MM.1S (cell line): ENCODE measurements at regions not wholly inside any gene's neighbourhood (a gene's known extent, or its start where the extent isn't known, plus 50 kb on each side); places are given as distances from the start of the nearest gene placed in this dataset.

ENCODE experiments used
- DNase-seq: peaks from one replicate; pipeline ENCODE4 v3.0.0-alpha.2; 2015
- H2AFZ ChIP-seq: fragments of 300-600 bp; sonication (generic); 2 replicates; pipeline ENCODE4 v1.6.0; 2016; ENCODE audit warnings: antibody characterized with exemption, low read length
- H3F3A ChIP-seq: fragments of 300-600 bp; sonication (generic); 2 replicates; pipeline ENCODE4 v1.6.1; 2016; ENCODE audit warnings: mild to moderate bottlenecking, antibody characterized with exemption, low read length, moderate library complexity, mixed read lengths; ENCODE audit not compliant: insufficient read depth
- H3K27ac ChIP-seq: fragments of 300-600 bp; sonication (generic); 2 replicates; pipeline ENCODE4 v1.5.1; 2016; ENCODE audit warnings: mild to moderate bottlenecking, low read length
- H3K27me3 ChIP-seq: fragments of 300-600 bp; sonication (generic); replicated peaks from 2 replicates; pipeline ENCODE4 v1.6.0; 2016; ENCODE audit warnings: low read length; ENCODE audit not compliant: insufficient read depth
- H3K36me3 ChIP-seq: fragments of 300-600 bp; sonication (generic); replicated peaks from 2 replicates; pipeline ENCODE4 v1.6.1; 2016; ENCODE audit warnings: mild to moderate bottlenecking, low read length, mixed read lengths; ENCODE audit not compliant: insufficient read depth
- H3K4me1 ChIP-seq: fragments of 300-600 bp; sonication (generic); 2 replicates; pipeline ENCODE4 v1.6.1; 2016; ENCODE audit warnings: low read length, mixed read lengths
- H3K4me2 ChIP-seq: fragments of 300-600 bp; sonication (generic); 2 replicates; pipeline ENCODE4 v1.6.0; 2016; ENCODE audit warnings: low read depth, low read length
- H3K4me3 ChIP-seq: fragments of 300-600 bp; sonication (generic); 2 replicates; pipeline ENCODE4 v1.5.1; 2016; ENCODE audit warnings: low read length, mixed read lengths
- H3K79me2 ChIP-seq: fragments of 300-600 bp; sonication (generic); 2 replicates; pipeline ENCODE4 v1.6.1; 2016; ENCODE audit warnings: mixed run types, low read length, mixed read lengths
- H3K9ac ChIP-seq: fragments of 300-600 bp; sonication (generic); 2 replicates; pipeline ENCODE4 v1.6.1; 2016; ENCODE audit warnings: low read length, mixed read lengths
- H3K9me2 ChIP-seq: fragments of 300-600 bp; sonication (generic); replicated peaks from 2 replicates; pipeline ENCODE4 v1.6.1; 2016; ENCODE audit warnings: mild to moderate bottlenecking, low read length, mixed read lengths; ENCODE audit not compliant: insufficient read depth
- H3K9me3 ChIP-seq: fragments of 300-600 bp; sonication (generic); replicated peaks from 2 replicates; pipeline ENCODE4 v1.6.1; 2016; ENCODE audit warnings: mild to moderate bottlenecking, low read length, mixed read lengths; ENCODE audit not compliant: insufficient read depth
- H4K20me1 ChIP-seq: fragments of 300-600 bp; sonication (generic); 2 replicates; pipeline ENCODE4 v1.6.1; 2016; ENCODE audit warnings: mild to moderate bottlenecking, low read length, moderate library complexity, mixed read lengths; ENCODE audit not compliant: insufficient read depth
- CTCF ChIP-seq: fragments of 300-600 bp; sonication (generic); IDR thresholded peaks from 2 replicates; pipeline ENCODE4 v1.5.1; 2016; ENCODE audit warnings: antibody characterized with exemption, low read length, mixed read lengths
- EZH2 ChIP-seq: fragments of 300-600 bp; sonication (generic); optimal IDR thresholded peaks from 2 replicates; pipeline ENCODE3; 2017; ENCODE audit warnings: low read depth, mild to moderate bottlenecking, antibody characterized with exemption, low read length, mixed read lengths
- EZH2phosphoT487 ChIP-seq: fragments of 300-600 bp; sonication (generic); IDR thresholded peaks from 2 replicates; pipeline ENCODE4 v1.6.1; 2018; ENCODE audit warnings: antibody characterized with exemption, low read length

GRCh38 chr5:166083183-166083959 is 2208.1 kb upstream of the WWC1 start:
- no peak overlapping the region for H3K4me2 ChIP-seq
- TF ChIP-seq EZH2phosphoT487 (no peak), CTCF (no peak), EZH2 (no peak)
- no peaks in the 10 kb centered on the region for H3K36me3 ChIP-seq
- no peak for DNase-seq
- no peaks in the 10 kb centered on the region for H3K9me3 ChIP-seq
- no peaks in the 10 kb centered on the region for H3K79me2 ChIP-seq
- H4K20me1 ChIP-seq: no peaks in the 10 kb centered on the region
- H3K9me2 ChIP-seq: no peaks in the 10 kb centered on the region
- no peak overlapping the region for H3K4me3 ChIP-seq
- no peak overlapping the region for H3K27ac ChIP-seq
- no peaks in the 10 kb centered on the region for H3F3A ChIP-seq
- H3K27me3 ChIP-seq: no peaks in the 10 kb centered on the region
- H2AFZ ChIP-seq: no peak overlapping the region
- H3K4me1 ChIP-seq: no peaks in the 10 kb centered on the region
- no peak overlapping the region for H3K9ac ChIP-seq

GRCh38 chr5:166086568-166086967 is 2204.9 kb upstream of the WWC1 start:
- no peak for DNase-seq
- no peaks in the 10 kb centered on the region for H4K20me1 ChIP-seq
- H3K27me3 ChIP-seq: no peaks in the 10 kb centered on the region
- H3K9me2 ChIP-seq: no peaks in the 10 kb centered on the region
- H3K9me3 ChIP-seq: no peaks in the 10 kb centered on the region
- no peaks in the 10 kb centered on the region for H3K79me2 ChIP-seq
- H3K4me1 ChIP-seq: no peaks in the 10 kb centered on the region
- H3K4me3 ChIP-seq: no peak overlapping the region
- H3K36me3 ChIP-seq: no peaks in the 10 kb centered on the region
- no peak overlapping the region for H3K9ac ChIP-seq
- H3F3A ChIP-seq: no peaks in the 10 kb centered on the region
- H2AFZ ChIP-seq: no peak overlapping the region
- H3K27ac ChIP-seq: no peak overlapping the region
- no peak overlapping the region for H3K4me2 ChIP-seq
- TF ChIP-seq EZH2phosphoT487 (no peak), EZH2 (no peak), CTCF (no peak)

GRCh38 chr5:166088389-166089039 is 2202.9 kb upstream of the WWC1 start:
- no peak for DNase-seq
- Histone ChIP-seq H3K27ac (no peak overlapping the region), H2AFZ (no peak overlapping the region), H3K4me3 (no peak overlapping the region), H3K4me1 (no peaks in the 10 kb centered on the region), H3F3A (no peaks in the 10 kb centered on the region), H3K27me3 (no peaks in the 10 kb centered on the region), H3K79me2 (no peaks in the 10 kb centered on the region), H4K20me1 (no peaks in the 10 kb centered on the region), H3K9me3 (no peaks in the 10 kb centered on the region), H3K9ac (no peak overlapping the region), H3K36me3 (no peaks in the 10 kb centered on the region), H3K9me2 (no peaks in the 10 kb centered on the region), H3K4me2 (no peak overlapping the region)
- no peak for TF ChIP-seq CTCF
- TF ChIP-seq EZH2phosphoT487: no peak
- TF ChIP-seq EZH2: no peak
